GM18907 (cell line): ENCODE measurements at regions not wholly inside any gene's neighbourhood (a gene's known extent, or its start where the extent isn't known, plus 50 kb on each side); places are given as distances from the start of the nearest gene placed in this dataset.
"Not testable (repeated sequence)": the region's sequence is repeated elsewhere in the genome, so short reads cannot be mapped to it uniquely, and the experiment has no call there.

Experiments used
- ATAC-seq: cut with Tn5 transposase; IDR thresholded peaks from one replicate; pipeline ENCODE4 v1.9.1; 2021; ENCODE audit warnings: mild to moderate bottlenecking, moderate library complexity; ENCODE audit not compliant: unreplicated experiment

GRCh38 chr5:6241056-6241455, 137.3 kb downstream of the MED10 start:
- ATAC-seq: not testable (repeated sequence)

- peak; percentile 67 for ATAC-seq
Observed at GRCh38 chr5:6236858-6237481, 141.4 kb downstream of the MED10 start.

GRCh38 chr5:6236170-6236793, 142.1 kb downstream of the MED10 start:
- ATAC-seq: no peak

GRCh38 chr5:6235726-6236125, 142.6 kb downstream of the MED10 start:
- no peak for ATAC-seq

DNA sequence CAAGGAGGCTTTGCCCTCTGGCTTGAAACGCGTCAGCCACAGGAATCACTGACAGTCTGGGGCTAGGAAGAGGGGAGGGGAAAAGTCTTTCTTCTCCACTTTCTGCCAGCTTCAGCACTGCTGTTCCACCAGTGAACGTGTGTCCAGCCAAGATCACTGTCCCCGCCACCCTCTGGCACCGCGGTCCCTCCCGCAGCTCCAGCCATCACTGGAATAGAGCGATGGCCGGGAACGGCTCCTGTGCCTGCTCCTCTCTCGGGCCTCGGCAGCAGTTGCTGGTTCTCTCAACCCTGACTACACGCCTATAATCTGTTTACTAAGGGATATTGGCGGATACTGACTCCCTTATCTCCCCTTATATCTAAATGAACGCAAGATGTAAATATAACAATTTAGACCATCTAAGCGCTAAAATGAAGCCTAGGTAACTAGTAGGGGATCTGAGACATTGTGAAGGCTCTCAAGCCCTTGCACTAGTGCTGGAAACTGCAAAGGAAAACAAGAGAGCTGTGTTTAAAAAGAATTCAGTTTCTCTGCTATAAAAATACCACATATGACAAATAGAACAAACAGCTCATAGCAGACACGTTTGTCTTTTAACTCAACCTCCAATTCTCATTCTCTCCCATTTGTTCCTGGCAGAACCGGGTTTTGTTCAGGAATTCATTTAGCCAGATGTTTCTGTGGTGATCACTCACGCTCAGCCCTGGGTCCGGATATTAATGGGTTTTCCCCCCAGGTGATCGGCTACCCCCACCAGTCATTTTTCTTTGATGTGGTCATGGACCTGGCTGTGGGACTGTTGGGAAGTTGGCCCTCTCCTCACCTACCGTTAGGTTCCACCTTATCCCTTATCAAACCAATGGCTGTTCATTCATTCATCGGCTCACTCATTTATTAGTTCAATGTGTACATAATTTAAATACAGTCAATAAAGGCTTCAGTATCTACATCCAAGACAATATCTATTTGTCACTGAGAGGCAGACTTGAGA, 149.8 kb downstream of the MED10 start:
- no peak for ATAC-seq

DNA sequence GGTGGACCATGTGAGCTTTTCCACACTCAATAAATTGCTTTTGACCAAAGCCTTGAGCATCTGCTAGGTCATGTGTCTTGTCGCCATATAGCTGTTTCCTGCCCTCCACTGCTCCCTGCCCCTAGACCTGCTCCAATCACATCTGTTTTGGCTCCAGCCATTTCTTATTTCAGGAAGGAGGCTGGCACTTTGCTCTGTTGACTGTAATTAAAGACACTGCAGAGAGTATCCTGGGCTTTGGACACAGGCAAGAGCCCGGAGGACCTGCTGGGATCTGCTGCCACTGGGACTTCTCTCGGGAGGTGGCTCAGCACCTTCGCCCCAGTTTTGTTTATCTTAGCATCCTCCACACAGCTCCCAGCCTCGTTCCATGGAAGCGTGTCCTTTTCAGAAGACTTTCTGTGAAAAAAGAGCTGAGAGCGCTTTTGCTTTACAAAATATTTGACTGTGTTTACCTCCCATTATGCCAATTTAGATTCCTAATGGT, 153.2 kb downstream of the MED10 start:
- ATAC-seq: no peak

DNA sequence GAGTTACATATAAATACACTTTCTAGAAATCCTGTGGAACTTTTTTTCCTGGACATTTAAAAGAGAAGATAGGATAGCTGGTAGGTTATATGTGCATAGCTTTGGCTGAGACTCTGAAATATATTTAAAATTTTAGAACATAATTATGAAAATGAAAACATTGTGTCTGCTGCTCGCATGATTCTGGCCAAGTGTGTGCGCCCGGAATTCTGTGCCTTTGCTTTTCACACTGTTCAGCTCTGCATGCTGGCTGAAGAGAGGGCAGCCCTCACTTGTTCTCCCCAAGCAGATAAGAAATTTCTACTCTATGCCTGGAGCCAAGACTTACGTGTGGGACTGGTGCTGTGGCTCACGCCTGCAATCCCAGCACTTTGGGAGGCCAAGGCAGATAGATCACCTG, 153.9 kb downstream of the MED10 start:
- ATAC-seq: no peak

- ATAC-seq: no peak
Observed at GRCh38 chr5:6222899-6223298, 155.4 kb downstream of the MED10 start.

DNA sequence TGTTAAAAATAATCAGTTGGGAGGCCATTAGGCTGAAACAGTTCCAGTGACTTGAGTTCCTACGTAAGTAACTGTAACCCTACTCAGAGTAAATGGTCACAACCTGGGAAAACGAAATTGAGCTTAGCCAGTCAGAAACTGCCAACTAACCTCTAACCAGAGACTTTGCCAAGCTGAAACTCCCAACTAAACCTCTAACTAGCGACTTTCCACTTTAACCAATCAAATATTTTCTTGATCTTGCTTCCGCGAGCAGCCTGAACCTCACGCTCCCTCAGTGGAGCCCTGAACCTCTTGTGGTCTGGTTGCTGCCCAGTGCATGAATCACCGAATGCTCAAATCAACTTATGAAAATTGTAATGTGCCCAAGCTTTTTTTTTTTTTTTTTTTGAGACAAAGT, 156.2 kb downstream of the MED10 start:
- no peak for ATAC-seq

- ATAC-seq: no peak
Observed at GRCh38 chr5:6221141-6221626, 157.2 kb downstream of the MED10 start.

DNA sequence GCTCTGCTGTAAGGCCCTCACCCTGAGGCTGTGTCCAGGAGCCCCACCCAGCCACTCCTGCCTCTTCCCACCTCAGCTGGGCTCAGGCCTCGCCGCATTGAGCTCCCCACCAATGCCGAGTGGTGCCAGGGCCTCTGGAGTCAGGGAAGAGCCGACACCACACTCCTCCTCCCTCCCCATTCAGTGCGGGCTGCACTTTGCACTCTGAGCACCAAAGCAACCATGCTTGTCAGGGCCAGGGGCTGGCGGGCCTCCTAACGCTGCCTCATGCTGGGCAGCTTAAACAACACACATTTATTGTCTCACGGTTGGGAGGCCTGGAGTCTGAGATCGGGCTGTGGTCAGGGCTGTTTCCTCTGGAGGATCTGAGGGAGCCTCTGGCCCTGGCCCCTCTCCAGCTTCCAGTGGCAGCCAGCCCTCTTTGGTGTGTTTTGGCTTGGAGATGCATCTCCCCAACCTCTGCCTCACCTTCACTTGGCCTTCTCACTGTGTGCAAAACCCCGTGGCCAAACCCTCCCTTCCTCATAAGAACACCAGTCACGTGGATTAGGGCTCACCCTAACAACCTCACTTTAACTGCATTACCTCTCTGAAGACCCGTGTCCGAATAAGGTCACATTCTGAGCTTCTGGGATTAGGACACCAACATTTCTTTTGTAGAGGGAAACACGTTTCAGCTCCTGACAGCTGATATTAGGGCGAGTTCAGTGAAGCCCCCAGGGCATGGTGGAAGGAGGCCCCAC, 157.8 kb downstream of the MED10 start:
- ATAC-seq: no peak

- ATAC-seq: no peak
Observed at GRCh38 chr5:6218517-6218916, 159.8 kb downstream of the MED10 start.

DNA sequence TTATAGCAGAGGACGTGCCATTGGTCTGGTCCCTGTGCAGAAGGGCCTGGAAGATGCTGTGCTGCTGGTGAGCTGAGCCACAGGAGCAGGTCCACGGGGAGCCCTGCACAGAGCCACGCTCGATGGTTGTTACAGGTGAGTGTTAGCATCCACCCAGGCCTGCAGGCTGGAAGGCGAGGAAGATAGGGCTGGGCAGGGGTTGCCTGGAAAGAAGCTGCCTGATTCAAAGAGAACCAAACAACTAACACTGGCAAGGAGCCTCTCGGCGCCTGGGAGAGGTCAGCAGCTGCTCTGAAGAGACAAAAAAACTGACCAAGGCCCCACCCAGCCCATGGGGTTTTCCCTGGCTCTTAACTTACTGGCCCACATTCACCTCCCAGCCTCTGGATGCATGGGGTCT, 160.2 kb downstream of the MED10 start:
- ATAC-seq: no peak

DNA sequence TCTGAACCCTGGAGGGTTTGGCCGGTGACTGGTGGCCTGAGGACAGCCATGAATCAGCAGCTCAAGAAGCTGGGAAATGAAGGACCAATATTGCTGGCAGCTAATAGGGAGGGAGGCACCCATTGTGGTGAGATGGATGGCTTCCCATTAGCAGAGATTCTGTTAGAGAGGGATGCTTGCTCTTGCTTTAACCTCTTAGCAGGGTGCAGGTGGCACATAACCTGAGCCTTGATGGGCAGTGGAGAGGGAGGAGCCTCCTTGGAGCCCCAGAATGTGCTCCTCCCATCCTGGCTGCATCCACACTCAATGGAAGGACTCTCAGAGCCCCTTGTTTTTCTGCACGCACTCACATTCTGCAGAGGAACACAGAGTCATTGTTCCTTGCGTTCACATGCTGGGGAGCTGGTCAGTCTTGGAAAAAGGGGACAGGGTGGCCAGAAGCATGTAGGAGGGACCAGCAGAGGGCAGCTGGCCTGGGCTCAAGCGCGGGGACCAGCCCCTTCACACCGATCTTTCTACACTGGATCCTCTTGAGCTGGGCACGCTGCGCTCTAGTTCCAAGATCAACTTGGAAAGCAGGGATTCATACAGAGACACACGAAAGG, 161.8 kb downstream of the MED10 start:
- ATAC-seq: no peak

DNA sequence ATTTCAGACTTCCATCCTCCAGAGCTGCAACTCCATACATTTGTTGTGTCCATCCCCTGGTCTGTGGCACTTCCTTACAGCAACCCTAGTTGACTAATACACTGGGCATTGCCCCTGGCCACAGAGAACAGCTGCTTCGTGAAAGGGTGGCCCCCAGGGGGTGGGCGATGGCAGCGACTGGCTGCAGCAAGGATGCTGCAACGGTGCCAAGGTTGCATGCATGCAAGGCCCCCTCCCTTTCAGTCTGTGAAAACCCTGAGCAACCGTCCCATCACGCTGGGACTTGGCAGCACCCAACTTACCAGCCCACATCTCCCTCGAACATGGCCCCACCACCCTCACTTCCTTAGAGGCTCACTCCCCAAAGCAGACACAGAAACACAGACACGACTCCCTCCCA, 162.5 kb downstream of the MED10 start:
- ATAC-seq: no peak

- no peak for ATAC-seq
Observed at GRCh38 chr5:6212244-6212643, 166.1 kb downstream of the MED10 start.

GRCh38 chr5:6206501-6206900, 171.8 kb downstream of the MED10 start:
- no peak for ATAC-seq

DNA sequence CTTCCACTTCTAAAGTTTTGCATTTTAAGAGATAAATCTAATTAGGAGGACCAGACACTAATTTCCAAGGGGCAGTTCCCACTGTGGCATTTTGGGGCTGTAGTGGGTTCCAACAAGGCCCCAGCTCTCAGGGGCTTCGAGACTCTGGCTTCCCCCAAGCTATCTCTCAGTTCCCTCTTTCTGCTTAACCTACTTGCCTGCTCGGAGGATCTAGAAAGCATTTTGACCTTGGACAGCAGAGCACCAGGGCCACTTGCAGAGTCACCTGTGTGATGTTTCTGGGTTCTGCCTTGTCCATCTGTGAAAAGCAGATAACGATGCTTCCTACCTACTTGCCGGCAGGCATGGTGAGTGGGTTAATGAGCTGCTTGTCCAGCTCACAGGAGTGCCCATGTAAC, 175.4 kb downstream of the MED10 start:
- no peak for ATAC-seq

DNA sequence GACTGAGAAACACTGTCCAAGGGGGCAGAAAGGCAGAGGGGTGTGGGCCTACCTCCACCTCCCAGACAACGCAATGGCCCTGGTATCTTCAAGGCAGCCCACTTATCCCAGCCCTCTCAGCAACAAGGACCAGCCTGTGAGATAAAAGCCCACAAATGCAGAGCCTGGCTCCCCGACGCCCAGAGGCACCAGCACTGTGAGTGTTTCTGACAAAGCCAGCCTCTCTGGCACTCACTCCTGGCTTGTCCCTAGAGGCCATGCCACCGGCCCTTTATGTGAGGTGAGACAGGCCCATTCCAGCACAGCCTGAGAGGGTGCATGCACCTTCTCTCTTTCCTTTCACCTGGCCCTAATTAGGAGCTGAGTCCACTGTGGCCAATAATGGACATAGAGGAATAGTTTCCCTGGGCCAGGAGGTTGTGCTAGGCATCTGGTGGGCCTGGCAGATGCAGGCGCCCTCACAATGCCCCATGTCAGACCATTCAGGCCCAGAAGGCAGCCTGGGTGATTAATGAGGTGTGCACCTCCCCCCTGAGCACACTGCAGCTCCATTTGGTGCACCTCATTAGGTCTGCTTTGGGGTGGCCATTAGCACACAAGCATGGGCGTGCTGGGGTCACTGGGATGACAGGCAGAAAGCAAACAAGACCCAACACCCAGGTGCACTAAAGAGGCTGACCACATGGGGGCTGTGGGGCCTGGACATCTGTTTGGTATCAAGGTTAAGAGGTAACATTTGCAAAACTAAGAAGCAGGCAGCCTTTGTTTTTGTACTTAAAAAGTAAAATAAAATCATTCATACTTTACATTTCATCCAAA, 176.0 kb downstream of the MED10 start:
- no peak for ATAC-seq

GRCh38 chr5:6201631-6202030, 176.7 kb downstream of the MED10 start:
- no peak for ATAC-seq
